Endothelial cell of umbilical vein (primary cell): ENCODE measurements at regions not wholly inside any gene's neighbourhood (a gene's known extent, or its start where the extent isn't known, plus 50 kb on each side); places are given as distances from the start of the nearest gene placed in this dataset.

Experiments used
- BruUV-seq: library from RNA; stranded (reverse); fragments of 400-500 nt; replicated peaks from 2 replicates; lab custom pipeline; 2021; lab: Mats Ljungman, UMichigan
- CTCF ChIA-PET: fragments of 300-600, 350-600 bp; sonication (Branson Sonifier 250); formaldehyde crosslinking; loops from one replicate; lab custom pipeline; 2021; ENCODE audit warnings: antibody characterized with exemption, inconsistent platforms; lab: Charles Lee
- POLR2A ChIA-PET: fragments of 300-600, 350-600 bp; sonication (Branson Sonifier 250); formaldehyde crosslinking; loops from one replicate; lab custom pipeline; 2021; ENCODE audit warnings: antibody characterized with exemption, inconsistent platforms; lab: Charles Lee
- DNase-seq: peaks from one replicate; pipeline ENCODE4 v3.0.0-alpha.2; 2011; ENCODE audit warnings: low read depth, low spot score
- FAIRE-seq: peaks from 2 replicates; lab custom pipeline; 2011; peaks lifted over from hg19 to GRCh38; lab: Jason Lieb, UNC
- H2AFZ ChIP-seq: 2 replicates; pipeline ENCODE4 v1.6.0; 2012; ENCODE audit warnings: low read depth, low read length, control low read depth, inconsistent platforms
- H3K27ac ChIP-seq: 2 replicates; pipeline ENCODE4 v1.5.1; 2011; ENCODE audit warnings: low read depth, mild to moderate bottlenecking, control low read depth, low read length, moderate library complexity; ENCODE audit not compliant: insufficient read depth
- H3K27me3 ChIP-seq, 2 experiments: 2 replicates each; pipeline versions ENCODE4 v1.6.0 to v1.6.1; 2011; ENCODE audit warnings: low read length in 2 of 2, mixed read lengths in 1 of 2; ENCODE audit not compliant: control insufficient read depth in 2 of 2, insufficient read depth in 2 of 2
- H3K36me3 ChIP-seq, 2 experiments: 2 replicates in 1 of 2; 3 replicates in 1 of 2; pipeline ENCODE4 v1.5.1; 2011; ENCODE audit warnings: low read length in 2 of 2, mild to moderate bottlenecking in 1 of 2, moderate library complexity in 1 of 2; ENCODE audit not compliant: control insufficient read depth in 2 of 2, insufficient read depth in 2 of 2; ENCODE audit errors: extremely low read depth in 1 of 2
- H3K4me1 ChIP-seq: 3 replicates; pipeline ENCODE4 v1.5.1; 2011; ENCODE audit warnings: mild to moderate bottlenecking, low read length; ENCODE audit not compliant: control insufficient read depth, insufficient read depth; ENCODE audit errors: extremely low read depth
- H3K4me2 ChIP-seq: 2 replicates; pipeline ENCODE4 v1.6.1; 2011; ENCODE audit warnings: low read length, control low read depth, mixed read lengths; ENCODE audit not compliant: insufficient read depth
- H3K4me3 ChIP-seq, 3 experiments: fragments of 200-600 bp in 1 of 3; sonication (generic), shearing (Covaris generic) in 1 of 3; replicated peaks in 1 of 3; 2 replicates each; pipeline ENCODE4 v1.5.1; 2011 to 2016; ENCODE audit warnings: control low read depth in 3 of 3, low read length in 3 of 3, mild to moderate bottlenecking in 2 of 3, inconsistent platforms in 1 of 3, low read depth in 1 of 3, moderate library complexity in 1 of 3; ENCODE audit not compliant: insufficient read depth in 1 of 3
- H3K79me2 ChIP-seq: 2 replicates; pipeline ENCODE4 v1.6.0; 2012; ENCODE audit warnings: low read length, inconsistent platforms; ENCODE audit not compliant: control insufficient read depth, insufficient read depth
- H3K9ac ChIP-seq: replicated peaks from 2 replicates; pipeline ENCODE3; 2011; ENCODE audit warnings: low read length, control low read depth; ENCODE audit not compliant: insufficient read depth; ENCODE audit errors: extremely low read depth
- H3K9me1 ChIP-seq: replicated peaks from 3 replicates; pipeline ENCODE4 v1.6.0; 2011; ENCODE audit warnings: mild to moderate bottlenecking, low read length; ENCODE audit not compliant: control insufficient read depth, insufficient read depth; ENCODE audit errors: extremely low read depth
- H3K9me3 ChIP-seq: replicated peaks from 2 replicates; pipeline ENCODE4 v1.5.1; 2012; ENCODE audit warnings: low read length, inconsistent platforms; ENCODE audit not compliant: control insufficient read depth, insufficient read depth
- H4K20me1 ChIP-seq: replicated peaks from 2 replicates; pipeline ENCODE3; 2011; ENCODE audit warnings: mild to moderate bottlenecking, low read length; ENCODE audit not compliant: control insufficient read depth, insufficient read depth; ENCODE audit errors: extremely low read depth
- EZH2 ChIP-seq: IDR thresholded peaks from 2 replicates; pipeline ENCODE4 v1.6.1; 2012; ENCODE audit warnings: borderline replicate concordance, low read depth, mild to moderate bottlenecking, moderate library complexity, low read length, inconsistent platforms; ENCODE audit not compliant: severe bottlenecking
- FOS ChIP-seq: IDR thresholded peaks from 2 replicates; pipeline ENCODE4 v1.6.1; 2011; ENCODE audit warnings: mild to moderate bottlenecking, low read length, moderate library complexity, borderline replicate concordance; ENCODE audit not compliant: insufficient read depth
- GATA2 ChIP-seq: IDR thresholded peaks from 2 replicates; pipeline ENCODE4 v1.7.0; 2011; ENCODE audit warnings: low read depth, mild to moderate bottlenecking, moderate library complexity, mixed read lengths, low read length; ENCODE audit not compliant: insufficient read length, insufficient read depth
- JUN ChIP-seq: IDR thresholded peaks from 2 replicates; pipeline ENCODE4 v1.6.1; 2011; ENCODE audit warnings: borderline replicate concordance, low read depth; ENCODE audit not compliant: insufficient read length, insufficient read depth
- MYC ChIP-seq: IDR thresholded peaks from one replicate; pipeline ENCODE4 v1.6.1; 2011; ENCODE audit warnings: mild to moderate bottlenecking, low read depth, low read length
- POLR2A ChIP-seq: IDR thresholded peaks from 2 replicates; pipeline ENCODE4 v1.6.1; 2012; ENCODE audit warnings: low read depth, mild to moderate bottlenecking, control low read depth, low read length
- POLR2AphosphoS5 ChIP-seq: IDR thresholded peaks from 2 replicates; pipeline ENCODE4 v1.6.1; 2012; ENCODE audit warnings: low read depth, mild to moderate bottlenecking, control low read depth, low read length, moderate library complexity; ENCODE audit not compliant: insufficient read depth
- dilution Hi-C: fragments of 300-500 bp; cut with MboI; formaldehyde crosslinking; loops from one replicate; pipeline ENCODE4 v1.15.0; 2019; ENCODE audit warnings: low sequenced_read_pairs; ENCODE audit not compliant: extremely low pct_ligation_motif_present
- intact Hi-C: fragments of 100-400 bp; cut with micrococcal nuclease; formaldehyde crosslinking; loops from one replicate; pipeline ENCODE4 v1.10.0; 2022
- TF ChIP-seq, protein P1 (sequence below): IDR thresholded peaks from 2 replicates; pipeline ENCODE4 v1.6.1; 2011; ENCODE audit not compliant: insufficient read depth, insufficient read length
- TF ChIP-seq, protein P2 (sequence below), 2 donors: IDR thresholded peaks; 1 replicate in 1 of 2; 2 replicates in 1 of 2; pipeline ENCODE4 v1.5.1; 2011; ENCODE audit warnings: low read length in 2 of 2, mild to moderate bottlenecking in 2 of 2, moderate library complexity in 2 of 2, control low read depth in 1 of 2, inconsistent platforms in 1 of 2, low read depth in 1 of 2; ENCODE audit not compliant: insufficient read depth in 1 of 2; ENCODE audit errors: extremely low read depth in 1 of 2

DNA sequence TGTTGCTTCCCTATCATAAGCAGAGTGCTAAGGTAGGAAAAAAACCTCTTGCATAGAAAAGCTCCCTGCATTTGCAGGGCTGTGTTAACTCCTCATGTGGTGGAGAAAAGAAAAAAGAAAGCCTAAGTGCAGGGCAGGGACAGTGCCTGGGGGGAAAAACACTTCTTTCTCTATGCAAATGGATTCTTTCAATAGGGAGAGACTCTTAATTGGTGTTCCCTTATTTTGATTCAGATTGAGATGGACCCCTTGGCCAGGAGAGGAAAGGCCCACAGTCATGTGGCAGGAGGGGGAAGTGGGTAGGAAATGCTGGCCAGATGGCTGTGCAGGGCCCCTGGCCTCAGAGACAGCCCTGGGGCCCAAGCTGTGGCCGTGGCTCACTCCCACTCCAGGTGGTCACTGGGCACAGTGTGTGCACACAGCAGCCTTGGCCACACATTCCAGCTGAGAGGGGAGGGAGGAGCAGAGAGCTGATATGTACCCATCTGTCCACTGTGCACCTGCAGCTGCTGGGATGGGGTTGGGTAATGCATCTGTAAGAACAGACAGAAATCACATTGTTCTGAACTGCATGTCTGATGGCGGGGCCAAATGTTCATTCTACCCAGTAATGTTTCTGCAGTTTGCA is 410.4 kb downstream of the DSC3 start:
- no peaks in the 10 kb centered on the region for H3K9me1 ChIP-seq
- H3K4me2 ChIP-seq: no peak overlapping the region
- H3K27me3 ChIP-seq: no peaks in the 10 kb centered on the region
- FAIRE-seq (no peak), DNase-seq (no peak)
- dilution Hi-C loops (no loop called here), intact Hi-C loops (no loop called here)
- no peaks in the 10 kb centered on the region for H4K20me1 ChIP-seq
- no peak overlapping the region for H3K9ac ChIP-seq
- peaks cover 6% of the 10 kb centered on the region for H3K9me3 ChIP-seq
- no peaks in the 10 kb centered on the region for H3K4me1 ChIP-seq
- TF ChIP-seq POLR2A (no peak), FOS (no peak), JUN (no peak), POLR2AphosphoS5 (no peak), MYC (no peak), EZH2 (no peak), GATA2 (no peak)
- TF ChIP-seq, protein P1, sequence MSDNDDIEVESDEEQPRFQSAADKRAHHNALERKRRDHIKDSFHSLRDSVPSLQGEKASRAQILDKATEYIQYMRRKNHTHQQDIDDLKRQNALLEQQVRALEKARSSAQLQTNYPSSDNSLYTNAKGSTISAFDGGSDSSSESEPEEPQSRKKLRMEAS: no peak
- TF ChIP-seq, protein P2, sequence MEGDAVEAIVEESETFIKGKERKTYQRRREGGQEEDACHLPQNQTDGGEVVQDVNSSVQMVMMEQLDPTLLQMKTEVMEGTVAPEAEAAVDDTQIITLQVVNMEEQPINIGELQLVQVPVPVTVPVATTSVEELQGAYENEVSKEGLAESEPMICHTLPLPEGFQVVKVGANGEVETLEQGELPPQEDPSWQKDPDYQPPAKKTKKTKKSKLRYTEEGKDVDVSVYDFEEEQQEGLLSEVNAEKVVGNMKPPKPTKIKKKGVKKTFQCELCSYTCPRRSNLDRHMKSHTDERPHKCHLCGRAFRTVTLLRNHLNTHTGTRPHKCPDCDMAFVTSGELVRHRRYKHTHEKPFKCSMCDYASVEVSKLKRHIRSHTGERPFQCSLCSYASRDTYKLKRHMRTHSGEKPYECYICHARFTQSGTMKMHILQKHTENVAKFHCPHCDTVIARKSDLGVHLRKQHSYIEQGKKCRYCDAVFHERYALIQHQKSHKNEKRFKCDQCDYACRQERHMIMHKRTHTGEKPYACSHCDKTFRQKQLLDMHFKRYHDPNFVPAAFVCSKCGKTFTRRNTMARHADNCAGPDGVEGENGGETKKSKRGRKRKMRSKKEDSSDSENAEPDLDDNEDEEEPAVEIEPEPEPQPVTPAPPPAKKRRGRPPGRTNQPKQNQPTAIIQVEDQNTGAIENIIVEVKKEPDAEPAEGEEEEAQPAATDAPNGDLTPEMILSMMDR (IDR thresholded peaks at IDR 0.05; ENCODE audit: extremely low read depth in 1 of 2, insufficient read depth in 1 of 2, low read depth in 1 of 2, low read length in 2 of 2): no peak
- no peaks in the 10 kb centered on the region for H3K36me3 ChIP-seq
- CTCF ChIA-PET: no interaction called here
- H3K4me3 ChIP-seq: no peak overlapping the region
- H2AFZ ChIP-seq: no peak overlapping the region
- POLR2A ChIA-PET: no interaction called here
- no TSS peak for BruUV-seq
- no peaks in the 10 kb centered on the region for H3K79me2 ChIP-seq
- H3K27ac ChIP-seq: no peak overlapping the region
